CD4-positive, alpha-beta memory T cell (primary cell): ENCODE measurements at regions not wholly inside any gene's neighbourhood (a gene's known extent, or its start where the extent isn't known, plus 50 kb on each side); places are given as distances from the start of the nearest gene placed in this dataset.

ENCODE experiments used
- CTCF ChIA-PET: fragments of 350-600 bp; sonication (Branson Sonifier 250); formaldehyde crosslinking; loops from one replicate; lab custom pipeline; 2021; ENCODE audit warnings: inconsistent platforms; ENCODE audit not compliant: partially characterized antibody; lab: Charles Lee
- POLR2A ChIA-PET: fragments of 350-600 bp; sonication (Branson Sonifier 250); formaldehyde crosslinking; loops from one replicate; lab custom pipeline; 2021; ENCODE audit not compliant: partially characterized antibody; lab: Charles Lee
- DNase-seq, 5 donors: peaks; one replicate each; pipeline versions ENCODE4 v3.0.0 to v3.0.0-alpha.2; 2020 to 2022; ENCODE audit warnings: mixed read lengths in 1 of 5
- H3K27ac ChIP-seq: one replicate; pipeline ENCODE4 v1.7.0; 2013; ENCODE audit warnings: low read depth, low read length
- H3K27me3 ChIP-seq: 2 replicates; pipeline ENCODE4 v1.7.0; 2013; ENCODE audit warnings: mild to moderate bottlenecking, low read length, moderate library complexity; ENCODE audit not compliant: insufficient read depth
- H3K36me3 ChIP-seq: 2 replicates; pipeline ENCODE4 v1.7.0; 2013; ENCODE audit warnings: mild to moderate bottlenecking, low read length, moderate library complexity; ENCODE audit not compliant: insufficient read depth
- H3K4me1 ChIP-seq: 2 replicates; pipeline ENCODE4 v1.7.0; 2013; ENCODE audit warnings: mild to moderate bottlenecking, low read length, moderate library complexity; ENCODE audit not compliant: insufficient read depth
- H3K4me3 ChIP-seq, 2 donors: one replicate each; pipeline ENCODE4 v1.7.0; 2013; ENCODE audit warnings: low read length in 2 of 2, mild to moderate bottlenecking in 1 of 2
- H3K9me3 ChIP-seq, 2 donors: one replicate each; pipeline ENCODE4 v1.7.0; 2013; ENCODE audit warnings: low read length in 2 of 2, control low read depth in 1 of 2; ENCODE audit not compliant: control insufficient read depth in 1 of 2
- H3K27ac Mint-ChIP-seq, 7 donors: one replicate each; pipeline ENCODE4 v1.8.0; 2020 to 2021; ENCODE audit warnings: mixed read lengths in 7 of 7, mild to moderate bottlenecking in 6 of 7, inconsistent platforms in 3 of 7, moderate library complexity in 3 of 7
- H3K27me3 Mint-ChIP-seq, 2 donors: one replicate each; pipeline ENCODE4 v1.8.0; 2020 to 2021; ENCODE audit warnings: mixed read lengths in 2 of 2
- H3K36me3 Mint-ChIP-seq, 2 donors: one replicate each; pipeline ENCODE4 v1.8.0; 2020 to 2021; ENCODE audit warnings: mixed read lengths in 2 of 2, inconsistent platforms in 1 of 2, mild to moderate bottlenecking in 1 of 2
- H3K4me1 Mint-ChIP-seq, 4 donors: one replicate each; pipeline ENCODE4 v1.8.0; 2020 to 2021; ENCODE audit warnings: mixed read lengths in 4 of 4, mild to moderate bottlenecking in 1 of 4
- H3K4me3 Mint-ChIP-seq, 8 donors: one replicate each; pipeline ENCODE4 v1.8.0; 2020 to 2021; ENCODE audit warnings: mixed read lengths in 8 of 8, mild to moderate bottlenecking in 7 of 8, moderate library complexity in 6 of 8, inconsistent platforms in 3 of 8
- H3K9me3 Mint-ChIP-seq, 8 donors: one replicate each; pipeline ENCODE4 v1.8.0; 2020 to 2021; ENCODE audit warnings: mixed read lengths in 8 of 8, mild to moderate bottlenecking in 5 of 8, inconsistent platforms in 3 of 8, moderate library complexity in 1 of 8
- intact Hi-C: fragments of 100-400 bp; cut with micrococcal nuclease; formaldehyde crosslinking; loops from one replicate; pipeline ENCODE4 v1.15.1; 2023

DNA sequence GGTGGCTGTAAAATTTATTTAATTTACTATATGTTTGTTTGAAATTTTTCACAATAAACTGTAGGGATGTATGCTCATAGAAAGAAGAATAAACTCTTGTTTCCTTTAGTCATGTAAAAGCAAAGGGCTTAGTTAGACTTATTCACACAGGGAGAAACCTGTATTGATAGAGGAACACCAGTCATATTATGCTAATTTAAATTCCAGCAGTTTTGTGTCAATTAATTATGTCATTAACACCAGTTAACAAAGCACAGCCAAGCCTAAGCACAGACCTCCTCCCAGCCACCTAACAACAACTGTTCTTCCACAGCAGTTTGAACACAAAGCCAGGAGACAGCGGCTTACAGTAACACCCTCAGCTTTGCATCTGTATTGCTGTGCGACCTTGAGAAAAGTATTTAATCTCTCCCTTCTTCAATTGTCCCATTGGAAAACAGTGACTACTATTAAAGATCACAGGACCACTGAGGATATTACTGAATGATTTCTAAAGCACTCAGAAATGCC is 260.8 kb upstream of the RRP15 start:
- no peak overlapping the region for H3K4me3 ChIP-seq
- Mint-ChIP-seq H3K4me3 (no peak overlapping the region), H3K4me1 (no peaks in the 10 kb centered on the region), H3K27me3 (no peaks in the 10 kb centered on the region), H3K27ac (no peak overlapping the region), H3K36me3 (no peaks in the 10 kb centered on the region), H3K9me3 (peaks cover 0 to 15% (median 8%) of the 10 kb centered on the region in 8 donors)
- ChIA-PET POLR2A (no interaction called here), CTCF (no interaction called here)
- no peak overlapping the region for H3K27ac ChIP-seq
- intact Hi-C loops, result no loop called here
- H3K27me3 ChIP-seq, result no peaks in the 10 kb centered on the region
- H3K36me3 ChIP-seq, result no peaks in the 10 kb centered on the region
- no peaks in the 10 kb centered on the region for H3K4me1 ChIP-seq
- no peak for DNase-seq
- H3K9me3 ChIP-seq, result no peaks in the 10 kb centered on the region

- POLR2A ChIA-PET, result no interaction called here
- Mint-ChIP-seq H3K36me3 (no peaks in the 10 kb centered on the region), H3K4me3 (no peak overlapping the region), H3K9me3 (peaks cover 0 to 14% (median 7%) of the 10 kb centered on the region in 8 donors), H3K27ac (no peak overlapping the region), H3K4me1 (no peaks in the 10 kb centered on the region), H3K27me3 (no peaks in the 10 kb centered on the region)
- H3K27me3 ChIP-seq, result no peaks in the 10 kb centered on the region
- CTCF ChIA-PET, result no interaction called here
- H3K4me1 ChIP-seq, result no peaks in the 10 kb centered on the region
- no peaks in the 10 kb centered on the region for H3K9me3 ChIP-seq
- no peak overlapping the region for H3K4me3 ChIP-seq
- H3K36me3 ChIP-seq, result no peaks in the 10 kb centered on the region
- DNase-seq, result no peak
- no peak overlapping the region for H3K27ac ChIP-seq
- intact Hi-C loops, result no loop called here
Observed at GRCh38 chr1:218025454-218025853, 259.6 kb upstream of the RRP15 start.

- ChIA-PET CTCF (no interaction called here), POLR2A (no interaction called here)
- intact Hi-C loops, result no loop called here
- no peaks in the 10 kb centered on the region for H3K4me1 Mint-ChIP-seq
- no peak overlapping the region for H3K4me3 ChIP-seq
- no peak overlapping the region for H3K27ac ChIP-seq
- no peak for DNase-seq
- H3K27ac Mint-ChIP-seq, result no peak overlapping the region
- no peaks in the 10 kb centered on the region for H3K4me1 ChIP-seq
- H3K4me3 Mint-ChIP-seq, result no peak overlapping the region
- H3K36me3 Mint-ChIP-seq, result no peaks in the 10 kb centered on the region
- H3K36me3 ChIP-seq, result no peaks in the 10 kb centered on the region
- peaks cover 0 to 11% (median 5%) of the 10 kb centered on the region in 8 donors for H3K9me3 Mint-ChIP-seq
- H3K27me3 Mint-ChIP-seq, result no peaks in the 10 kb centered on the region
- H3K9me3 ChIP-seq, result no peaks in the 10 kb centered on the region
- no peaks in the 10 kb centered on the region for H3K27me3 ChIP-seq
Observed at GRCh38 chr1:218027152-218027551, 257.9 kb upstream of the RRP15 start.

GRCh38 chr1:218030846-218031245 is 254.2 kb upstream of the RRP15 start:
- H3K4me1 Mint-ChIP-seq, result no peaks in the 10 kb centered on the region
- intact Hi-C loops, result no loop called here
- ChIA-PET CTCF (no interaction called here), POLR2A (no interaction called here)
- Histone ChIP-seq H3K27me3 (no peaks in the 10 kb centered on the region), H3K36me3 (no peaks in the 10 kb centered on the region), H3K27ac (no peak overlapping the region), H3K4me1 (no peaks in the 10 kb centered on the region), H3K4me3 (no peak overlapping the region), H3K9me3 (no peaks in the 10 kb centered on the region)
- no peak overlapping the region for H3K27ac Mint-ChIP-seq
- H3K36me3 Mint-ChIP-seq, result no peaks in the 10 kb centered on the region
- DNase-seq, result no peak
- H3K27me3 Mint-ChIP-seq, result no peaks in the 10 kb centered on the region
- H3K9me3 Mint-ChIP-seq, result peaks cover 0 to 8% (median 2%) of the 10 kb centered on the region in 8 donors
- H3K4me3 Mint-ChIP-seq, result no peak overlapping the region

GRCh38 chr1:218031901-218032300 is 253.2 kb upstream of the RRP15 start:
- H3K9me3 Mint-ChIP-seq, result peaks cover 0 to 8% (median 2%) of the 10 kb centered on the region in 8 donors
- Histone ChIP-seq H3K27ac (no peak overlapping the region), H3K4me1 (no peaks in the 10 kb centered on the region), H3K36me3 (no peaks in the 10 kb centered on the region), H3K9me3 (no peaks in the 10 kb centered on the region), H3K27me3 (no peaks in the 10 kb centered on the region), H3K4me3 (no peak overlapping the region)
- no peak overlapping the region for H3K4me3 Mint-ChIP-seq
- no peaks in the 10 kb centered on the region for H3K36me3 Mint-ChIP-seq
- no peaks in the 10 kb centered on the region for H3K27me3 Mint-ChIP-seq
- H3K4me1 Mint-ChIP-seq, result no peaks in the 10 kb centered on the region
- CTCF ChIA-PET, result no interaction called here
- no peak for DNase-seq
- POLR2A ChIA-PET, result no interaction called here
- H3K27ac Mint-ChIP-seq, result no peak overlapping the region
- intact Hi-C loops, result no loop called here

DNA sequence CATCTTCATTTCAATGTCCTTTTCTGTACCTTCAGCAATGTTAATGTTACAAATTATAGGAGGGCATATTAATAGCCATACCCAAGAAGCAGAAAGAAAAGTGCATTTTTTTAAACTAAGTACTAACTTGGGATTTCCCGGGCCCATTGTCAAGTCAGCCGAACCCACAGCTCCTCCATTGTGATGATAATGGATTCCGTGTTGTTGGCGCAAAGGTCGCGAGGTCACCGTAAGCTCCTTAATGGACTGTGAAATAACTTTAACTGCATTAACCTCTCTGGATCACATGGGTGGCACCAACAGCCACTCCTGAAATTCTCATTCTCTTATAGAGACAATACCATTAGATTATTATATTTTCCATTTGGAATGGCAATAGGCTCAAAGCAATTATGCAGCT is 250.6 kb upstream of the RRP15 start:
- CTCF ChIA-PET, result no interaction called here
- Histone ChIP-seq H3K9me3 (no peaks in the 10 kb centered on the region), H3K27me3 (no peaks in the 10 kb centered on the region), H3K27ac (no peak overlapping the region), H3K4me3 (no peak overlapping the region), H3K36me3 (no peaks in the 10 kb centered on the region), H3K4me1 (no peaks in the 10 kb centered on the region)
- no peak for DNase-seq
- POLR2A ChIA-PET, result no interaction called here
- Mint-ChIP-seq H3K36me3 (no peaks in the 10 kb centered on the region), H3K9me3 (peaks cover 0 to 16% (median 2%) of the 10 kb centered on the region in 8 donors), H3K27ac (no peak overlapping the region), H3K4me1 (no peaks in the 10 kb centered on the region), H3K27me3 (no peaks in the 10 kb centered on the region), H3K4me3 (no peak overlapping the region)
- intact Hi-C loops, result no loop called here

- Histone ChIP-seq H3K36me3 (no peaks in the 10 kb centered on the region), H3K27me3 (no peaks in the 10 kb centered on the region), H3K27ac (no peak overlapping the region), H3K4me3 (no peak overlapping the region), H3K4me1 (no peaks in the 10 kb centered on the region), H3K9me3 (no peaks in the 10 kb centered on the region)
- CTCF ChIA-PET, result no interaction called here
- intact Hi-C loops, result no loop called here
- POLR2A ChIA-PET, result no interaction called here
- DNase-seq, result no peak
- no peaks in the 10 kb centered on the region for H3K36me3 Mint-ChIP-seq
- no peak overlapping the region for H3K27ac Mint-ChIP-seq
- no peaks in the 10 kb centered on the region for H3K4me1 Mint-ChIP-seq
- H3K9me3 Mint-ChIP-seq, result peaks cover 0 to 5% (median 0%) of the 10 kb centered on the region in 8 donors
- H3K4me3 Mint-ChIP-seq, result no peak overlapping the region
- H3K27me3 Mint-ChIP-seq, result peaks cover 0 to 2% of the 10 kb centered on the region in 2 donors
Observed at GRCh38 chr1:218048828-218049420, 236.2 kb upstream of the RRP15 start.
